Sigmoid colon (tissue), 6 donors: ENCODE measurements at regions not wholly inside any gene's neighbourhood (a gene's known extent, or its start where the extent isn't known, plus 50 kb on each side); places are given as distances from the start of the nearest gene placed in this dataset.

Experiments
- DNase-seq: peaks from one replicate; pipeline ENCODE4 v3.0.0-alpha.2; 2019
- H3K27ac ChIP-seq, 4 donors: fragments of 200-600 bp; sonication (generic); one replicate each; pipeline ENCODE4 v1.5.1; 2016 to 2019; ENCODE audit warnings: mild to moderate bottlenecking in 1 of 4
- H3K27me3 ChIP-seq, 3 donors: fragments of 200-600 bp; sonication (generic); one replicate each; pipeline ENCODE4 v1.5.1; 2019; ENCODE audit warnings: mild to moderate bottlenecking in 1 of 3
- H3K36me3 ChIP-seq, 4 donors: fragments of 200-600 bp; sonication (generic); one replicate each; pipeline ENCODE4 v1.5.1; 2016 to 2019
- H3K4me1 ChIP-seq, 4 donors: fragments of 200-600 bp; sonication (generic); one replicate each; pipeline ENCODE4 v1.5.1; 2017 to 2019
- H3K4me3 ChIP-seq, 4 donors: fragments of 200-600 bp; sonication (generic); one replicate each; pipeline ENCODE4 v1.5.1; 2017 to 2019; ENCODE audit warnings: mild to moderate bottlenecking in 2 of 4, moderate library complexity in 1 of 4
- H3K9me3 ChIP-seq, 4 donors: fragments of 200-600 bp in 3 of 4; sonication (generic) in 3 of 4; one replicate each; pipeline versions ENCODE4 v1.5.1 to v1.6.1; 2013 to 2019
- EP300 ChIP-seq, 4 donors: sonication (generic); formaldehyde crosslinking; IDR thresholded peaks; one replicate each; pipeline ENCODE4 v1.6.1; 2017; ENCODE audit warnings: antibody characterized with exemption in 4 of 4
- POLR2A ChIP-seq, 2 donors: fragments of 450-650 bp; IDR thresholded peaks; one replicate each; pipeline ENCODE4 v1.6.1; 2016; ENCODE audit warnings: antibody characterized with exemption in 2 of 2, mild to moderate bottlenecking in 2 of 2, moderate library complexity in 2 of 2
- POLR2AphosphoS5 ChIP-seq, 4 donors: sonication (generic); formaldehyde crosslinking; IDR thresholded peaks; one replicate each; pipeline ENCODE4 v1.6.1; 2017; ENCODE audit warnings: antibody characterized with exemption in 4 of 4
- whole genome bisulfite sequencing, 2 donors: extraction: QIAGEN DNeasy Blood & Tissue Kit; methylation state at CpG; one replicate each; pipeline ENCODE4 v1.1.7; 2013; 5-methylcytosine and 5-hydroxymethylcytosine counted together
- intact Hi-C: fragments of 100-400 bp; cut with DNase I; formaldehyde crosslinking; loops from one replicate; pipeline ENCODE4 v1.15.1; 2023
- TF ChIP-seq, protein P1 (sequence below), 4 experiments: fragments of 450-650 bp in 3 of 4; fragments of 200-600 bp in 1 of 4; IDR thresholded peaks; one replicate each; pipeline ENCODE4 v1.5.1; 2016 to 2019; ENCODE audit warnings: antibody characterized with exemption in 4 of 4, mild to moderate bottlenecking in 3 of 4, moderate library complexity in 2 of 4
- donor health status: healthy with polysubstance abuse.
- donor health status: healthy.

DNA sequence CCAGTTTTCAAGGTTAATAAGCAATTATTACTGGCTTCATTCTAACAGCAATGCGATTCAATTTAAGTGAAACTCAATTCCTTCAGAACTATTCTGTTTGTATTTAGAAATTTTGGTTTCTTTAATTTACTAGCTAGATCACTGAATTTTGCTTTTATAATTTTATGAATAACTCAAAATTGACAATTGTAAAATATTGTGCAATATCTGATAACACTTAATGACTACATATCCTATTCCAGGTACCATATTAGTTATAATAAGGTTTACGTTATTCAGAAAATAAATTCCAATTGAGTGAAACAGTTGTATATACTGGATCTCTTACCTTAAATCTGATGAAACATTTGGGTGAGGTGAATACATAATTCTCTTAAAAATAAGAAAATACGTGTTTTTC is 1348.3 kb upstream of the CDH6 start:
- TF ChIP-seq POLR2A (IDR thresholded peaks at IDR 0.05) (no peak), POLR2AphosphoS5 (IDR thresholded peaks at IDR 0.05) (no peak), EP300 (IDR thresholded peaks at IDR 0.05) (no peak)
- TF ChIP-seq, protein P1, sequence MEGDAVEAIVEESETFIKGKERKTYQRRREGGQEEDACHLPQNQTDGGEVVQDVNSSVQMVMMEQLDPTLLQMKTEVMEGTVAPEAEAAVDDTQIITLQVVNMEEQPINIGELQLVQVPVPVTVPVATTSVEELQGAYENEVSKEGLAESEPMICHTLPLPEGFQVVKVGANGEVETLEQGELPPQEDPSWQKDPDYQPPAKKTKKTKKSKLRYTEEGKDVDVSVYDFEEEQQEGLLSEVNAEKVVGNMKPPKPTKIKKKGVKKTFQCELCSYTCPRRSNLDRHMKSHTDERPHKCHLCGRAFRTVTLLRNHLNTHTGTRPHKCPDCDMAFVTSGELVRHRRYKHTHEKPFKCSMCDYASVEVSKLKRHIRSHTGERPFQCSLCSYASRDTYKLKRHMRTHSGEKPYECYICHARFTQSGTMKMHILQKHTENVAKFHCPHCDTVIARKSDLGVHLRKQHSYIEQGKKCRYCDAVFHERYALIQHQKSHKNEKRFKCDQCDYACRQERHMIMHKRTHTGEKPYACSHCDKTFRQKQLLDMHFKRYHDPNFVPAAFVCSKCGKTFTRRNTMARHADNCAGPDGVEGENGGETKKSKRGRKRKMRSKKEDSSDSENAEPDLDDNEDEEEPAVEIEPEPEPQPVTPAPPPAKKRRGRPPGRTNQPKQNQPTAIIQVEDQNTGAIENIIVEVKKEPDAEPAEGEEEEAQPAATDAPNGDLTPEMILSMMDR (IDR thresholded peaks at IDR 0.05), result no peak
- Histone ChIP-seq H3K4me3 (no peak overlapping the region), H3K36me3 (no peaks in the 10 kb centered on the region), H3K4me1 (no peaks in the 10 kb centered on the region), H3K9me3 (no peaks in the 10 kb centered on the region), H3K27me3 (no peaks in the 10 kb centered on the region), H3K27ac (no peak overlapping the region)
- WGBS, 2 donors, result 94 to 95% methylated on average over 3 of the region's 3 CpGs
- no peak for DNase-seq
- intact Hi-C loops, result no loop called here

DNA sequence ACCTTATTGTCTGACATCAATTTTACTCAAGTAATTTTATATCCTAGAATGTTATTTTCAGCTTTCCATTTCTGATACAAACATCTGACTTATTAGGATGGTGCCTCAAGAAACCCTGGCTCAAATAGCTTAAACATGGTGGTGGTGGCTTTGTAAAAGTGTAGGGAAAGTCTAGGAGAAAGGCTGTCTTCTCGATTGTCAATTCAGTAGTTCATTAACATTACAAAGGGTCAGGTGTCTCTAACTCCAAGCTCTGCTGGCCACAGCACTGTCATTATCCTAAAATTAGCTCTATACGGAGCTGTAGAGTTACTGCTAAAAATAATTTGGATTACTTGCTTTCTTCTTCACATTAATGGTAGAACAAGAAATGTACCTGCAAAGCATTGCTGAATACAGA is 1360.1 kb upstream of the CDH6 start:
- WGBS, 2 donors, result 37 to 67% methylated on average over 2 of the region's 2 CpGs
- no peaks in the 10 kb centered on the region for H3K27me3 ChIP-seq
- no peaks in the 10 kb centered on the region for H3K36me3 ChIP-seq
- intact Hi-C loops, result no loop called here
- DNase-seq, result no peak
- H3K9me3 ChIP-seq, result no peaks in the 10 kb centered on the region
- no peaks in the 10 kb centered on the region for H3K4me1 ChIP-seq
- H3K4me3 ChIP-seq, result no peak overlapping the region
- H3K27ac ChIP-seq, result no peak overlapping the region
- TF ChIP-seq EP300 (IDR thresholded peaks at IDR 0.05) (no peak), POLR2A (IDR thresholded peaks at IDR 0.05) (no peak), POLR2AphosphoS5 (IDR thresholded peaks at IDR 0.05) (no peak)
- TF ChIP-seq, protein P1 (IDR thresholded peaks at IDR 0.05), result no peak

GRCh38 chr5:29822521-29822920 is 1371.0 kb upstream of the CDH6 start:
- no peak for DNase-seq
- no peaks in the 10 kb centered on the region for H3K9me3 ChIP-seq
- no peaks in the 10 kb centered on the region for H3K4me1 ChIP-seq
- no peaks in the 10 kb centered on the region for H3K36me3 ChIP-seq
- H3K27me3 ChIP-seq, result no peaks in the 10 kb centered on the region
- intact Hi-C loops, result no loop called here
- WGBS, 2 donors, result 58 to 73% methylated on average over 4 of the region's 4 CpGs
- no peak overlapping the region for H3K4me3 ChIP-seq
- no peak overlapping the region for H3K27ac ChIP-seq
- TF ChIP-seq, protein P1 (IDR thresholded peaks at IDR 0.05), result no peak
- TF ChIP-seq EP300 (IDR thresholded peaks at IDR 0.05) (no peak), POLR2AphosphoS5 (IDR thresholded peaks at IDR 0.05) (no peak), POLR2A (IDR thresholded peaks at IDR 0.05) (no peak)

- no peaks in the 10 kb centered on the region for H3K36me3 ChIP-seq
- TF ChIP-seq POLR2A (IDR thresholded peaks at IDR 0.05), result no peak
- TF ChIP-seq POLR2AphosphoS5 (IDR thresholded peaks at IDR 0.05), result no peak
- TF ChIP-seq, protein P1 (IDR thresholded peaks at IDR 0.05), result no peak
- TF ChIP-seq EP300 (IDR thresholded peaks at IDR 0.05), result no peak
- WGBS, 2 donors, result 74 to 92% methylated on average over 2 of the region's 2 CpGs
- no peak for DNase-seq
- H3K27me3 ChIP-seq, result no peaks in the 10 kb centered on the region
- H3K4me3 ChIP-seq, result no peak overlapping the region
- intact Hi-C loops, result no loop called here
- H3K9me3 ChIP-seq, result no peaks in the 10 kb centered on the region
- no peak overlapping the region for H3K27ac ChIP-seq
- H3K4me1 ChIP-seq, result no peaks in the 10 kb centered on the region
Measured at GRCh38 chr5:29811914-29812679, 1381.4 kb upstream of the CDH6 start.

- Histone ChIP-seq H3K27me3 (no peaks in the 10 kb centered on the region), H3K4me1 (no peaks in the 10 kb centered on the region), H3K4me3 (no peak overlapping the region), H3K27ac (no peak overlapping the region), H3K36me3 (no peaks in the 10 kb centered on the region), H3K9me3 (peaks cover 0 to 2% (median 0%) of the 10 kb centered on the region in 4 donors)
- TF ChIP-seq EP300 (IDR thresholded peaks at IDR 0.05) (no peak), POLR2A (IDR thresholded peaks at IDR 0.05) (no peak), POLR2AphosphoS5 (IDR thresholded peaks at IDR 0.05) (no peak)
- TF ChIP-seq, protein P1 (IDR thresholded peaks at IDR 0.05), result no peak
- DNase-seq, result no peak
- intact Hi-C loops, result no loop called here
- WGBS, 2 donors, result 89 to 91% methylated on average over 3 of the region's 3 CpGs
Measured at GRCh38 chr5:29805804-29806203, 1387.7 kb upstream of the CDH6 start.
